ENCODE measurements at regions not wholly inside any gene's neighbourhood (a gene's known extent, or its start where the extent isn't known, plus 50 kb on each side); places are given as distances from the start of the nearest gene placed in this dataset.
"Not testable (repeated sequence)": the region's sequence is repeated elsewhere in the genome, so short reads cannot be mapped to it uniquely, and the experiment has no call there.

- no peaks in the 10 kb centered on the region for H3K27me3 ChIP-seq
- H3K9me3 ChIP-seq, result peaks cover 0 to 1% (median 0%) of the 10 kb centered on the region in 12 donors
- H3K4me1 ChIP-seq, result no peaks in the 10 kb centered on the region
- DNase-seq, result no peak
- TF ChIP-seq POLR2A (IDR thresholded peaks at IDR 0.05), result no peak
- TF ChIP-seq CTCF (IDR thresholded peaks at IDR 0.05), result no peak
- no peak overlapping the region for H3K4me3 ChIP-seq
- no peak for ATAC-seq
- no peaks in the 10 kb centered on the region for H3K36me3 ChIP-seq
- WGBS, 4 donors, result 30 to 45% (median 41%) methylated on average over 3 of the region's 3 CpGs
- intact Hi-C loops (cut with DNase I), result no loop called here
- H3K27ac ChIP-seq, result no peak overlapping the region
These were observed 229.9 kb upstream of the GRIK2 start for GRCh38 chr6:101163611-101164010.

GRCh38 chr6:101167638-101168037 is 225.9 kb upstream of the GRIK2 start:
- WGBS, 4 donors, result 89 to 94% (median 93%) methylated on average over 14 of the region's 14 CpGs
- H3K27ac ChIP-seq, result no peak overlapping the region
- DNase-seq, result no peak
- H3K27me3 ChIP-seq, result no peaks in the 10 kb centered on the region
- H3K36me3 ChIP-seq, result no peaks in the 10 kb centered on the region
- TF ChIP-seq CTCF (IDR thresholded peaks at IDR 0.05) (no peak), POLR2A (IDR thresholded peaks at IDR 0.05) (no peak)
- no peaks in the 10 kb centered on the region for H3K4me1 ChIP-seq
- intact Hi-C loops (cut with DNase I), result no loop called here
- peaks cover 0 to 19% (median 7%) of the 10 kb centered on the region in 12 donors for H3K9me3 ChIP-seq
- no peak for ATAC-seq
- H3K4me3 ChIP-seq, result no peak overlapping the region

GRCh38 chr6:101171049-101171448 is 222.5 kb upstream of the GRIK2 start:
- ATAC-seq; intact Hi-C loops (cut with DNase I); H3K4me3 ChIP-seq; H3K27me3 ChIP-seq; H3K27ac ChIP-seq; H3K36me3 ChIP-seq; H3K4me1 ChIP-seq; DNase-seq: not testable (repeated sequence)
- H3K9me3 ChIP-seq, result peaks cover 0 to 19% (median 7%) of the 10 kb centered on the region in 12 donors
- WGBS, 4 donors, result 77 to 90% (median 85%) methylated on average over 4 of the region's 4 CpGs

GRCh38 chr6:101178748-101179147 is 214.8 kb upstream of the GRIK2 start:
- ATAC-seq, result no peak
- no peak for TF ChIP-seq POLR2A (IDR thresholded peaks at IDR 0.05)
- no peak for TF ChIP-seq CTCF (IDR thresholded peaks at IDR 0.05)

GRCh38 chr6:101181006-101181405 is 212.5 kb upstream of the GRIK2 start:
- ATAC-seq, result no peak
- WGBS, 4 donors, result 64 to 80% (median 70%) methylated on average over 6 of the region's 6 CpGs
- intact Hi-C loops (cut with DNase I), result no loop called here
- no peak overlapping the region for H3K4me3 ChIP-seq
- no peak for DNase-seq
- H3K27ac ChIP-seq, result no peak overlapping the region
- TF ChIP-seq POLR2A (IDR thresholded peaks at IDR 0.05), result no peak
- TF ChIP-seq CTCF (IDR thresholded peaks at IDR 0.05), result no peak
- H3K9me3 ChIP-seq, result no peaks in the 10 kb centered on the region
- no peaks in the 10 kb centered on the region for H3K27me3 ChIP-seq
- peaks cover 0 to 7% (median 0%) of the 10 kb centered on the region in 12 donors for H3K4me1 ChIP-seq
- no peaks in the 10 kb centered on the region for H3K36me3 ChIP-seq

More at GRCh38 chr6:101178748-101179147, 214.8 kb upstream of the GRIK2 start:
- intact Hi-C loops (cut with DNase I), result no loop called here
- H3K36me3 ChIP-seq, result no peaks in the 10 kb centered on the region
- peaks cover 0 to 7% (median 0%) of the 10 kb centered on the region in 12 donors for H3K4me1 ChIP-seq
- H3K4me3 ChIP-seq, result no peak overlapping the region
- no peaks in the 10 kb centered on the region for H3K27me3 ChIP-seq
- DNase-seq, result no peak
- H3K9me3 ChIP-seq, result no peaks in the 10 kb centered on the region
- H3K27ac ChIP-seq, result no peak overlapping the region

- peaks cover 0 to 18% (median 0%) of the 10 kb centered on the region in 12 donors for H3K9me3 ChIP-seq
- H3K27me3 ChIP-seq; ATAC-seq; H3K36me3 ChIP-seq; DNase-seq; H3K27ac ChIP-seq; H3K4me3 ChIP-seq; intact Hi-C loops (cut with DNase I); H3K4me1 ChIP-seq: not testable (repeated sequence)
- 76 to 85% (median 80%) methylated on average over 12 of the region's 12 CpGs for WGBS, 4 donors
These were observed 205.2 kb upstream of the GRIK2 start for GRCh38 chr6:101188285-101188798.

All from heart left ventricle (tissue), 16 donors.